CD4-positive, alpha-beta T cell (primary cell): ENCODE measurements at regions not wholly inside any gene's neighbourhood (a gene's known extent, or its start where the extent isn't known, plus 50 kb on each side); places are given as distances from the start of the nearest gene placed in this dataset.

Source experiments
- ATAC-seq: fragments of 200-7000 bp; cut with Tn5 transposase; one replicate; pipeline ENCODE4 v1.10.0; 2022; ENCODE audit warnings: mild to moderate bottlenecking; ENCODE audit not compliant: poor library complexity
- CTCF ChIA-PET: fragments of 350-600 bp; sonication (Branson Sonifier 250); formaldehyde crosslinking; loops from one replicate; lab custom pipeline; 2021; ENCODE audit warnings: antibody characterized with exemption, inconsistent platforms; lab: Charles Lee
- POLR2A ChIA-PET: fragments of 350-600 bp; sonication (Branson Sonifier 250); formaldehyde crosslinking; loops from one replicate; lab custom pipeline; 2021; ENCODE audit warnings: antibody characterized with exemption, inconsistent platforms; lab: Charles Lee
- DNase-seq, 14 experiments: peaks; one replicate each; pipeline ENCODE4 v3.0.0-alpha.2; 2013 to 2020; ENCODE audit warnings: mixed read lengths in 2 of 14
- H3K27ac ChIP-seq, 2 donors: one replicate each; pipeline versions ENCODE4 v1.5.1 to v1.7.0; 2013; ENCODE audit warnings: low read length in 2 of 2, low read depth in 1 of 2, mild to moderate bottlenecking in 1 of 2
- H3K27me3 ChIP-seq, 2 experiments: 1 replicate in 1 of 2; 2 replicates in 1 of 2; pipeline versions ENCODE4 v1.6.1 to v1.7.0; 2013; ENCODE audit warnings: low read length in 2 of 2, control low read depth in 1 of 2, mild to moderate bottlenecking in 1 of 2, moderate library complexity in 1 of 2; ENCODE audit not compliant: insufficient read depth in 2 of 2, control insufficient read depth in 1 of 2
- H3K36me3 ChIP-seq: one replicate; pipeline ENCODE4 v1.6.1; 2013; ENCODE audit warnings: low read length, control low read depth; ENCODE audit not compliant: insufficient read depth
- H3K4me1 ChIP-seq: one replicate; pipeline ENCODE4 v1.6.1; 2013; ENCODE audit warnings: low read length, control low read depth; ENCODE audit not compliant: insufficient read depth
- H3K4me3 ChIP-seq: one replicate; pipeline ENCODE4 v1.5.1; 2013; ENCODE audit warnings: mild to moderate bottlenecking, low read length, moderate library complexity
- H3K9me3 ChIP-seq, 2 experiments: 1 replicate in 1 of 2; 2 replicates in 1 of 2; pipeline versions ENCODE4 v1.6.1 to v1.7.0; 2013; ENCODE audit warnings: low read length in 2 of 2, mild to moderate bottlenecking in 2 of 2, control low read depth in 1 of 2, moderate library complexity in 1 of 2; ENCODE audit not compliant: control insufficient read depth in 1 of 2, insufficient read depth in 1 of 2
- H3K27ac Mint-ChIP-seq: one replicate; pipeline ENCODE4 v1.8.0; 2020; ENCODE audit warnings: mixed read lengths
- H3K27me3 Mint-ChIP-seq: one replicate; pipeline ENCODE4 v1.8.0; 2021; ENCODE audit warnings: mixed read lengths
- H3K36me3 Mint-ChIP-seq: one replicate; pipeline ENCODE4 v1.8.0; 2021; ENCODE audit warnings: low read depth, mixed read lengths
- H3K4me1 Mint-ChIP-seq: one replicate; pipeline ENCODE4 v1.8.0; 2021; ENCODE audit warnings: low read depth, mixed read lengths
- H3K4me3 Mint-ChIP-seq: one replicate; pipeline ENCODE4 v1.8.0; 2020; ENCODE audit warnings: mild to moderate bottlenecking, mixed read lengths
- H3K9me3 Mint-ChIP-seq: one replicate; pipeline ENCODE4 v1.8.0; 2020; ENCODE audit warnings: mixed read lengths
- CTCF ChIP-seq: fragments of 200-600 bp; IDR thresholded peaks from one replicate; pipeline ENCODE4 v1.8.0; 2022; ENCODE audit warnings: antibody characterized with exemption, mild to moderate bottlenecking
- intact Hi-C, 2 experiments: fragments of 100-400 bp; cut with DNase I in 1 of 2; cut with micrococcal nuclease in 1 of 2; formaldehyde crosslinking; loops; one replicate each; pipeline versions ENCODE4 v1.15.1 to v1.9.0; 2023 to 2025; cut with DNase I, micrococcal nuclease

- ChIA-PET CTCF (no interaction called here), POLR2A (no interaction called here)
- no peak overlapping the region for H3K4me3 Mint-ChIP-seq
- no peaks in the 10 kb centered on the region for H3K36me3 Mint-ChIP-seq
- no peak for DNase-seq
- H3K4me3 ChIP-seq = no peak overlapping the region
- no peak for TF ChIP-seq CTCF
- no peaks in the 10 kb centered on the region for H3K4me1 Mint-ChIP-seq
- H3K27me3 Mint-ChIP-seq = no peaks in the 10 kb centered on the region
- no peaks in the 10 kb centered on the region for H3K27me3 ChIP-seq
- intact Hi-C loops = no loop called here
- H3K27ac ChIP-seq = no peak overlapping the region
- ATAC-seq = no peak
- H3K9me3 ChIP-seq = no peaks in the 10 kb centered on the region
- H3K27ac Mint-ChIP-seq = no peak overlapping the region
- no peaks in the 10 kb centered on the region for H3K9me3 Mint-ChIP-seq
- H3K4me1 ChIP-seq = no peaks in the 10 kb centered on the region
- no peaks in the 10 kb centered on the region for H3K36me3 ChIP-seq
Observed at GRCh38 chr2:192700934-192701333, 506.2 kb upstream of the TMEFF2 start.

- Histone ChIP-seq H3K4me1 (no peaks in the 10 kb centered on the region), H3K27ac (no peak overlapping the region), H3K36me3 (no peaks in the 10 kb centered on the region), H3K9me3 (no peaks in the 10 kb centered on the region), H3K4me3 (no peak overlapping the region), H3K27me3 (no peaks in the 10 kb centered on the region)
- no peak for ATAC-seq
- Mint-ChIP-seq H3K27me3 (no peaks in the 10 kb centered on the region), H3K9me3 (no peaks in the 10 kb centered on the region), H3K4me3 (no peak overlapping the region), H3K27ac (no peak overlapping the region), H3K4me1 (no peaks in the 10 kb centered on the region), H3K36me3 (no peaks in the 10 kb centered on the region)
- DNase-seq = no peak
- no peak for TF ChIP-seq CTCF
- CTCF ChIA-PET = no interaction called here
- POLR2A ChIA-PET = no interaction called here
- intact Hi-C loops = no loop called here
Observed at GRCh38 chr2:192697880-192698279, 503.1 kb upstream of the TMEFF2 start.

- H3K27ac Mint-ChIP-seq = no peak overlapping the region
- H3K27me3 ChIP-seq = no peaks in the 10 kb centered on the region
- H3K4me3 ChIP-seq = no peak overlapping the region
- no peaks in the 10 kb centered on the region for H3K36me3 Mint-ChIP-seq
- no peak overlapping the region for H3K4me3 Mint-ChIP-seq
- no peaks in the 10 kb centered on the region for H3K4me1 Mint-ChIP-seq
- DNase-seq (no peak), ATAC-seq (no peak)
- no peaks in the 10 kb centered on the region for H3K9me3 Mint-ChIP-seq
- intact Hi-C loops = no loop called here
- TF ChIP-seq CTCF = no peak
- no peaks in the 10 kb centered on the region for H3K27me3 Mint-ChIP-seq
- ChIA-PET CTCF (no interaction called here), POLR2A (no interaction called here)
- H3K36me3 ChIP-seq = no peaks in the 10 kb centered on the region
- H3K4me1 ChIP-seq = no peaks in the 10 kb centered on the region
- no peak overlapping the region for H3K27ac ChIP-seq
- no peaks in the 10 kb centered on the region for H3K9me3 ChIP-seq
Observed at GRCh38 chr2:192696857-192697256, 502.1 kb upstream of the TMEFF2 start.
